ENCODE measurements at regions not wholly inside any gene's neighbourhood (a gene's known extent, or its start where the extent isn't known, plus 50 kb on each side); places are given as distances from the start of the nearest gene placed in this dataset.

- no peak overlapping the region for H4K5ac ChIP-seq (ENCODE audit: low read depth, low read length)
- no peak overlapping the region for H3K14ac ChIP-seq (replicated peaks; ENCODE audit: low read depth, low read length)
- H3K27ac ChIP-seq (ENCODE audit: insufficient read depth, low read length) = no peak overlapping the region
- intact Hi-C loops (cut with micrococcal nuclease) (no loop called here), dilution Hi-C loops (cut with HindIII; ENCODE audit: low sequenced_read_pairs, unreplicated experiment) (no loop called here), in situ Hi-C loops (cut with MboI; ENCODE audit: low sequenced_read_pairs) (no loop called here)
- whole genome bisulfite sequencing, 2 experiments (ENCODE audit: extremely low coverage in 2 of 2, insufficient read length in 1 of 2) = no CpG with 5 or more reads among the region's 6 CpGs
- H2AK9ac ChIP-seq (replicated peaks; ENCODE audit: low read depth, low read length, poor library complexity) = no peak overlapping the region
- no peak overlapping the region for H3K9ac ChIP-seq (ENCODE audit: low read depth, low read length)
- H3K56ac ChIP-seq (ENCODE audit: extremely low read depth, insufficient read depth, low read length) = no peak overlapping the region
- H2AFZ ChIP-seq (replicated peaks; ENCODE audit: low read length, poor library complexity) = no peak overlapping the region
- H2AK5ac ChIP-seq (ENCODE audit: low read depth, low read length) = no peak overlapping the region
- no peaks in the 10 kb centered on the region for H3K9me3 ChIP-seq (ENCODE audit: control insufficient read depth, insufficient read depth, low read length)
- no peaks in the 10 kb centered on the region for H4K20me1 ChIP-seq (ENCODE audit: insufficient read depth, low read length)
- H3K4me2 ChIP-seq (ENCODE audit: low read depth, low read length) = no peak overlapping the region
- ATAC-seq (ENCODE audit: low read depth) (no peak), DNase-seq (no peak)
- no peak overlapping the region for H3K23ac ChIP-seq (ENCODE audit: low read depth, low read length)
- H3K27me3 ChIP-seq (ENCODE audit: control insufficient read depth, insufficient read depth, low read length) = 0 out of 2 replicates have a peak, but pooled peaks cover 1% of the 10 kb centered on the region
- no peak overlapping the region for H2BK5ac ChIP-seq (ENCODE audit: low read depth, low read length, poor library complexity, severe bottlenecking)
- H3K4ac ChIP-seq (ENCODE audit: low read depth, low read length) = no peak overlapping the region
- ChIA-PET CTCF (no interaction called here), POLR2A (ENCODE audit: unreplicated experiment) (no interaction called here)
- H2BK15ac ChIP-seq (ENCODE audit: low read depth, low read length) = no peak overlapping the region; the same call in 2 of the 3 replicates
- no peak for TF ChIP-seq CEBPB (IDR thresholded peaks at IDR 0.05; ENCODE audit: low read depth, low read length)
- no peak for TF ChIP-seq RFX5 (IDR thresholded peaks at IDR 0.05; ENCODE audit: low read depth, low read length)
- no peak for TF ChIP-seq MXI1 (IDR thresholded peaks at IDR 0.05; ENCODE audit: borderline replicate concordance, low read depth, low read length)
- TF ChIP-seq ELK1 (IDR thresholded peaks at IDR 0.05; ENCODE audit: borderline replicate concordance, low read depth, low read length) = no peak
- TF ChIP-seq BHLHE40 (IDR thresholded peaks at IDR 0.05; ENCODE audit: low read depth, low read length) = no peak
- TF ChIP-seq RCOR1 (IDR thresholded peaks at IDR 0.05; ENCODE audit: insufficient replicate concordance, low read length) = no peak
- no peaks in the 10 kb centered on the region for H3K36me3 ChIP-seq (ENCODE audit: control insufficient read depth, insufficient read depth, low read length)
- no peaks in the 10 kb centered on the region; the same call in 1 of the 2 replicates for H3K9me1 ChIP-seq (ENCODE audit: insufficient read depth, low read length)
- H3K18ac ChIP-seq (ENCODE audit: low read depth, low read length) = no peak overlapping the region
- no peaks in the 10 kb centered on the region for H3K4me1 ChIP-seq (ENCODE audit: control insufficient read depth, insufficient read depth, low read length)
- BruUV-seq (replicated peaks) = no TSS peak
- no peak overlapping the region for H4K8ac ChIP-seq (ENCODE audit: low read depth in 2 of 2, low read length in 2 of 2)
- H3K79me1 ChIP-seq (ENCODE audit: low read depth in 1 of 2, low read length in 2 of 2) = no peaks in the 10 kb centered on the region
- H2BK20ac ChIP-seq (ENCODE audit: low read depth, low read length) = no peak overlapping the region
- H2BK120ac ChIP-seq (ENCODE audit: low read depth, low read length) = no peak overlapping the region
- no peak overlapping the region for H3K4me3 ChIP-seq (ENCODE audit: insufficient read depth, low read depth, low read length)
- H4K91ac ChIP-seq (ENCODE audit: insufficient read depth, low read depth, low read length) = no peak overlapping the region
Observed at GRCh38 chr13:73293913-73294523, 235.2 kb downstream of the KLF5 start.
